ENCODE measurements at regions not wholly inside any gene's neighbourhood (a gene's known extent, or its start where the extent isn't known, plus 50 kb on each side); places are given as distances from the start of the nearest gene placed in this dataset.

DNA sequence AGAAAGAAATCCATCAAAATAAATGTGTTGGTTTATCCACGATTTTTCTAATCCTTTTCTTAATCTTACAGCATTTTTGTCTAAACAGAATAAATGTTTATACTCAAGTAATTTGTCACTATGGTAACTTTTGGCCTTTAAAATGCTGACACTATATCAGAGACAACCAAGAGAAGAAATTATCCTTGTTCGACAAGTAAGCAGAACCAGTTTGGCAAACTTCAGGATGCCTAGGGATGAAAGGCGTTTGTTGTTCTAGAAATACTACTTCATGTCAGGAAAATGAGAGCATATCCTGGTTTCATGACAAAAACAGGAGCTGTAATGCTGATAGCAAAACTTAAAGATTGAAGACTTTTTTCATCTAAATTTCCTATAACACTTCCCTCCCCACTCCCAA lies 308.0 kb upstream of the ATP11B start:
- TF ChIP-seq RFX5 (IDR thresholded peaks at IDR 0.05; ENCODE audit: low read depth, low read length) (no peak), POLR2A (IDR thresholded peaks at IDR 0.05; ENCODE audit: low read depth, low read length) (no peak), NFE2L2 (IDR thresholded peaks at IDR 0.05; ENCODE audit: low read depth, low read length) (no peak), BHLHE40 (IDR thresholded peaks at IDR 0.05; ENCODE audit: low read depth, low read length) (no peak), MXI1 (IDR thresholded peaks at IDR 0.05; ENCODE audit: borderline replicate concordance, low read depth, low read length) (no peak), MAFK (IDR thresholded peaks at IDR 0.05; ENCODE audit: low read depth, low read length) (no peak), SMC3 (IDR thresholded peaks at IDR 0.05; ENCODE audit: low read depth, low read length) (no peak), MAZ (IDR thresholded peaks at IDR 0.05; ENCODE audit: borderline replicate concordance, low read depth, low read length) (no peak)
- TF ChIP-seq, protein P1, sequence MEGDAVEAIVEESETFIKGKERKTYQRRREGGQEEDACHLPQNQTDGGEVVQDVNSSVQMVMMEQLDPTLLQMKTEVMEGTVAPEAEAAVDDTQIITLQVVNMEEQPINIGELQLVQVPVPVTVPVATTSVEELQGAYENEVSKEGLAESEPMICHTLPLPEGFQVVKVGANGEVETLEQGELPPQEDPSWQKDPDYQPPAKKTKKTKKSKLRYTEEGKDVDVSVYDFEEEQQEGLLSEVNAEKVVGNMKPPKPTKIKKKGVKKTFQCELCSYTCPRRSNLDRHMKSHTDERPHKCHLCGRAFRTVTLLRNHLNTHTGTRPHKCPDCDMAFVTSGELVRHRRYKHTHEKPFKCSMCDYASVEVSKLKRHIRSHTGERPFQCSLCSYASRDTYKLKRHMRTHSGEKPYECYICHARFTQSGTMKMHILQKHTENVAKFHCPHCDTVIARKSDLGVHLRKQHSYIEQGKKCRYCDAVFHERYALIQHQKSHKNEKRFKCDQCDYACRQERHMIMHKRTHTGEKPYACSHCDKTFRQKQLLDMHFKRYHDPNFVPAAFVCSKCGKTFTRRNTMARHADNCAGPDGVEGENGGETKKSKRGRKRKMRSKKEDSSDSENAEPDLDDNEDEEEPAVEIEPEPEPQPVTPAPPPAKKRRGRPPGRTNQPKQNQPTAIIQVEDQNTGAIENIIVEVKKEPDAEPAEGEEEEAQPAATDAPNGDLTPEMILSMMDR (conservative IDR thresholded peaks at IDR 0.05; ENCODE audit: low read depth, low read length): no peak
- TF ChIP-seq, protein P2, sequence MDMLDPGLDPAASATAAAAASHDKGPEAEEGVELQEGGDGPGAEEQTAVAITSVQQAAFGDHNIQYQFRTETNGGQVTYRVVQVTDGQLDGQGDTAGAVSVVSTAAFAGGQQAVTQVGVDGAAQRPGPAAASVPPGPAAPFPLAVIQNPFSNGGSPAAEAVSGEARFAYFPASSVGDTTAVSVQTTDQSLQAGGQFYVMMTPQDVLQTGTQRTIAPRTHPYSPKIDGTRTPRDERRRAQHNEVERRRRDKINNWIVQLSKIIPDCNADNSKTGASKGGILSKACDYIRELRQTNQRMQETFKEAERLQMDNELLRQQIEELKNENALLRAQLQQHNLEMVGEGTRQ (IDR thresholded peaks at IDR 0.05; ENCODE audit: low read depth, low read length): no peak
